ENCODE measurements at regions not wholly inside any gene's neighbourhood (a gene's known extent, or its start where the extent isn't known, plus 50 kb on each side); places are given as distances from the start of the nearest gene placed in this dataset.

DNA sequence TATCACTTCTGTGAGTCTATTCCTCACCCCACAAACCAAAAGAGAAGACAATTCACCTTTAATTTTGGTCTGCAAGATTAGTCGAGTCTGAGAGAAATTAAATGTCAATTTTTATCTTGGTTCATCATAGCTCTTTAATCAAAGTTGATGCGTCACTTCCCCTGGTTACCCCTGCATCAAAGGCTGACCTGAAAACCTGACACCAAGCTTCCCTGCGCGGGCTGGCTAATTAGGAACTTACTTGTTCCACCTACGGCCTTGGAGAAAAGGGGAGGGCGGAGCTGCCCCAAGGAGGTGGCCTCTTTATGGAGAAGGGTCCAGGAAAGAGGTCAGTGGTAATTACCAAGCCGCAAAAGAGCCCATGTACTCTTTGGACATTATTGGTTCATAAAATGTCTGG lies 218.4 kb downstream of the ARRDC4 start:
- no peak for TF ChIP-seq CTCF (IDR thresholded peaks at IDR 0.05)
- no peak for TF ChIP-seq CBX8 (IDR thresholded peaks at IDR 0.05)
- no peak for TF ChIP-seq POLR2A (IDR thresholded peaks at IDR 0.05; ENCODE audit: low read length)
- TF ChIP-seq BHLHE40 (IDR thresholded peaks at IDR 0.05; ENCODE audit: low read depth, low read length): no peak
- TF ChIP-seq POLR2AphosphoS2 (conservative IDR thresholded peaks at IDR 0.05; ENCODE audit: low read length): no peak

Data from A549 (cell line).